Vagina (tissue), 2 donors: ENCODE measurements at regions not wholly inside any gene's neighbourhood (a gene's known extent, or its start where the extent isn't known, plus 50 kb on each side); places are given as distances from the start of the nearest gene placed in this dataset.

Experiments used
- DNase-seq, 2 donors: peaks; one replicate each; pipeline ENCODE4 v3.0.0-alpha.2; 2017; ENCODE audit errors: extremely low spot score in 2 of 2
- H3K27ac ChIP-seq: fragments of 200-600 bp; sonication (generic); one replicate; pipeline ENCODE4 v1.5.1; 2019
- H3K27me3 ChIP-seq: fragments of 200-600 bp; sonication (generic); one replicate; pipeline ENCODE4 v1.5.1; 2019
- H3K36me3 ChIP-seq, 2 donors: fragments of 200-600 bp; sonication (generic); one replicate each; pipeline ENCODE4 v1.5.1; 2017 to 2019
- H3K4me1 ChIP-seq: fragments of 200-600 bp; sonication (generic); one replicate; pipeline ENCODE4 v1.5.1; 2019
- H3K4me3 ChIP-seq, 2 donors: fragments of 200-600 bp; sonication (generic); 1 replicate in 1 of 2; 2 replicates in 1 of 2; pipeline ENCODE4 v1.5.1; 2016 to 2019
- H3K9me3 ChIP-seq: fragments of 200-600 bp; sonication (generic); one replicate; pipeline ENCODE4 v1.5.1; 2019
- CTCF ChIP-seq, 3 experiments: fragments of 450-650 bp in 2 of 3; fragments of 200-600 bp in 1 of 3; sonication (generic) in 1 of 3; IDR thresholded peaks; one replicate each; pipeline ENCODE4 v1.5.1; 2017 to 2019; ENCODE audit warnings: antibody characterized with exemption in 3 of 3, mild to moderate bottlenecking in 2 of 3, moderate library complexity in 2 of 3
- POLR2A ChIP-seq, 2 donors: fragments of 450-650 bp; IDR thresholded peaks; one replicate each; pipeline ENCODE4 v1.6.1; 2017; ENCODE audit warnings: antibody characterized with exemption in 2 of 2, mild to moderate bottlenecking in 2 of 2, moderate library complexity in 2 of 2
- POLR2AphosphoS5 ChIP-seq, 2 donors: sonication (generic); formaldehyde crosslinking; IDR thresholded peaks; one replicate each; pipeline ENCODE4 v1.9.0; 2017; ENCODE audit warnings: antibody characterized with exemption in 2 of 2, mild to moderate bottlenecking in 2 of 2, low read depth in 1 of 2; ENCODE audit not compliant: insufficient read depth in 1 of 2
- intact Hi-C: fragments of 100-400 bp; cut with DNase I; formaldehyde crosslinking; loops from one replicate; pipeline ENCODE4 v1.15.1; 2023

GRCh38 chr7:155969192-155969929 is 157.1 kb upstream of the SHH start:
- no peaks in the 10 kb centered on the region for H3K36me3 ChIP-seq
- intact Hi-C loops = no loop called here
- H3K27me3 ChIP-seq = no peaks in the 10 kb centered on the region
- DNase-seq = peak in 1 of 2 donors; percentile 69
- H3K9me3 ChIP-seq = no peaks in the 10 kb centered on the region
- no peak overlapping the region for H3K27ac ChIP-seq
- H3K4me1 ChIP-seq = no peaks in the 10 kb centered on the region
- TF ChIP-seq POLR2AphosphoS5 (IDR thresholded peaks at IDR 0.05; ENCODE audit: insufficient read depth in 1 of 2, low read depth in 1 of 2) (no peak), CTCF (IDR thresholded peaks at IDR 0.05) (no peak), POLR2A (IDR thresholded peaks at IDR 0.05) (no peak)
- no peak overlapping the region for H3K4me3 ChIP-seq

- Histone ChIP-seq H3K36me3 (no peaks in the 10 kb centered on the region), H3K27me3 (no peaks in the 10 kb centered on the region), H3K4me1 (no peaks in the 10 kb centered on the region), H3K27ac (no peak overlapping the region), H3K4me3 (no peak overlapping the region), H3K9me3 (no peaks in the 10 kb centered on the region)
- peak; percentile 83 to 96 for DNase-seq
- intact Hi-C loops = no loop called here
- TF ChIP-seq POLR2A (IDR thresholded peaks at IDR 0.05) (no peak), POLR2AphosphoS5 (IDR thresholded peaks at IDR 0.05; ENCODE audit: insufficient read depth in 1 of 2, low read depth in 1 of 2) (no peak)
These were observed 152.7 kb upstream of the SHH start for GRCh38 chr7:155965010-155965409.

- no peaks in the 10 kb centered on the region for H3K9me3 ChIP-seq
- intact Hi-C loops = no loop called here
- no peaks in the 10 kb centered on the region for H3K27me3 ChIP-seq
- no peak for TF ChIP-seq CTCF (IDR thresholded peaks at IDR 0.05)
- TF ChIP-seq POLR2A (IDR thresholded peaks at IDR 0.05) = no peak
- TF ChIP-seq POLR2AphosphoS5 (IDR thresholded peaks at IDR 0.05; ENCODE audit: insufficient read depth in 1 of 2, low read depth in 1 of 2) = no peak
- no peak overlapping the region for H3K27ac ChIP-seq
- peak in 1 of 2 donors; percentile 70 for DNase-seq
- no peaks in the 10 kb centered on the region for H3K4me1 ChIP-seq
- H3K36me3 ChIP-seq = no peaks in the 10 kb centered on the region
- H3K4me3 ChIP-seq = no peak overlapping the region
These were observed 152.3 kb upstream of the SHH start for GRCh38 chr7:155964543-155964942.

- DNase-seq = peak in 1 of 2 donors; percentile 69
These were observed 151.5 kb upstream of the SHH start for GRCh38 chr7:155963771-155964195.

GRCh38 chr7:155963356-155963755 is 151.1 kb upstream of the SHH start:
- no peaks in the 10 kb centered on the region for H3K27me3 ChIP-seq
- no peaks in the 10 kb centered on the region for H3K4me1 ChIP-seq
- intact Hi-C loops = no loop called here
- no peak for DNase-seq
- H3K4me3 ChIP-seq = no peak overlapping the region
- H3K9me3 ChIP-seq = no peaks in the 10 kb centered on the region
- no peak overlapping the region for H3K27ac ChIP-seq
- TF ChIP-seq POLR2AphosphoS5 (IDR thresholded peaks at IDR 0.05; ENCODE audit: insufficient read depth in 1 of 2, low read depth in 1 of 2) (no peak), CTCF (IDR thresholded peaks at IDR 0.05) (no peak), POLR2A (IDR thresholded peaks at IDR 0.05) (no peak)
- no peaks in the 10 kb centered on the region for H3K36me3 ChIP-seq

More at GRCh38 chr7:155963771-155964195, 151.5 kb upstream of the SHH start:
- Histone ChIP-seq H3K9me3 (no peaks in the 10 kb centered on the region), H3K4me1 (no peaks in the 10 kb centered on the region), H3K27me3 (no peaks in the 10 kb centered on the region), H3K4me3 (no peak overlapping the region), H3K36me3 (no peaks in the 10 kb centered on the region), H3K27ac (no peak overlapping the region)
- TF ChIP-seq CTCF (IDR thresholded peaks at IDR 0.05) (no peak), POLR2A (IDR thresholded peaks at IDR 0.05) (no peak), POLR2AphosphoS5 (IDR thresholded peaks at IDR 0.05; ENCODE audit: insufficient read depth in 1 of 2, low read depth in 1 of 2) (no peak)
- intact Hi-C loops = no loop called here
